ENCODE measurements at regions not wholly inside any gene's neighbourhood (a gene's known extent, or its start where the extent isn't known, plus 50 kb on each side); places are given as distances from the start of the nearest gene placed in this dataset.

- DNase-seq, result no peak
These were observed 218.2 kb upstream of the ADAMTS9 start for GRCh38 chr3:64905906-64906410.

GRCh38 chr3:64903006-64903405, 215.2 kb upstream of the ADAMTS9 start:
- DNase-seq, result no peak

- DNase-seq, result no peak
These were observed 214.3 kb upstream of the ADAMTS9 start for GRCh38 chr3:64901986-64902516.

- no peak for DNase-seq
These were observed 213.7 kb upstream of the ADAMTS9 start for GRCh38 chr3:64901522-64901885.

- no peak for DNase-seq
These were observed 213.1 kb upstream of the ADAMTS9 start for GRCh38 chr3:64900617-64901521.

- no peak for DNase-seq
These were observed 212.4 kb upstream of the ADAMTS9 start for GRCh38 chr3:64900156-64900555.

- no peak for DNase-seq
These were observed 211.1 kb upstream of the ADAMTS9 start for GRCh38 chr3:64898941-64899340.

GRCh38 chr3:64895991-64896895, 208.4 kb upstream of the ADAMTS9 start:
- no peak for DNase-seq

GRCh38 chr3:64895106-64895990, 207.5 kb upstream of the ADAMTS9 start:
- DNase-seq, result no peak

- no peak for DNase-seq
These were observed 206.2 kb upstream of the ADAMTS9 start for GRCh38 chr3:64894006-64894405.

- no peak for DNase-seq
These were observed 205.0 kb upstream of the ADAMTS9 start for GRCh38 chr3:64892671-64893309.

- DNase-seq, result no peak
These were observed 203.2 kb upstream of the ADAMTS9 start for GRCh38 chr3:64891021-64891420.

- DNase-seq, result no peak
These were observed 202.7 kb upstream of the ADAMTS9 start for GRCh38 chr3:64890466-64890865.

GRCh38 chr3:64890006-64890405, 202.2 kb upstream of the ADAMTS9 start:
- peak; percentile 16 for DNase-seq

GRCh38 chr3:64888840-64889392, 201.1 kb upstream of the ADAMTS9 start:
- no peak for DNase-seq

- no peak for DNase-seq
These were observed 200.4 kb upstream of the ADAMTS9 start for GRCh38 chr3:64888165-64888564.

- DNase-seq, result no peak
These were observed 197.3 kb upstream of the ADAMTS9 start for GRCh38 chr3:64885055-64885454.

GRCh38 chr3:64884536-64884935, 196.7 kb upstream of the ADAMTS9 start:
- DNase-seq, result no peak

- DNase-seq, result no peak
These were observed 193.1 kb upstream of the ADAMTS9 start for GRCh38 chr3:64880916-64881315.

GRCh38 chr3:64878362-64878761, 190.6 kb upstream of the ADAMTS9 start:
- no peak for DNase-seq

GRCh38 chr3:64873400-64873799, 185.6 kb upstream of the ADAMTS9 start:
- DNase-seq, result no peak

Measured in retina (tissue), 1 donor.